T47D (cell line): ENCODE measurements at regions not wholly inside any gene's neighbourhood (a gene's known extent, or its start where the extent isn't known, plus 50 kb on each side); places are given as distances from the start of the nearest gene placed in this dataset.

ENCODE experiments used
- DNase-seq, 2 experiments: peaks; one replicate each; pipeline versions ENCODE4 v3.0.0 to v3.0.0-alpha.2; 2011 to 2012; ENCODE audit warnings: low read depth in 1 of 2, low spot score in 1 of 2
- JUND ChIP-seq: IDR thresholded peaks from 2 replicates; pipeline ENCODE4 v1.6.1; 2012; ENCODE audit warnings: low read depth
- in situ Hi-C: cut with HindIII; loops from 2 replicates; pipeline ENCODE4 v1.10.0; 2016; ENCODE audit warnings: low sequenced_read_pairs, low pct_unique_long_range_greater_than_20kb

DNA sequence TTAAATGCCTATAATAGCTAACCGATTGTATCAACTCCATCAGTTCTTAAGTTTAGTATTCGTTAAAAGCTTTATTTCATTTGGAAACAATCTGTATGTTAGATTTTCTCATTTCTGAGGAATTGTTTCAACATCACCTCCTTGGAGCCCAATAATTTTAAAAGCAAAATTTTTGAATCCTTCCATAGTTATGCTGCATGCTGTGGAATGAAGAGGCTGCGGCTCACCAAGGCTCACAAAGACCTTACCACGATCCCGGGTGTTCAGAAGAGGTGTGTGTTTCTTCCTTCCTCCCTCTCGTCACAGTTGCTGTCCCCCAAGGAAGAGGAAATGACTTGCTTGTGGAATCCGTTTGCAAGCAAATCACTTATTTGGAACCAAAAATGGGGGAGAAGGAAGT, 143.8 kb downstream of the FGF1 start:
- DNase-seq = no peak
- in situ Hi-C loops = loop anchor here (25.0 kb wide), 1 partner anchor 380 kb away; no protein-coding TSS in a partner anchor
- TF ChIP-seq JUND = no peak

DNA sequence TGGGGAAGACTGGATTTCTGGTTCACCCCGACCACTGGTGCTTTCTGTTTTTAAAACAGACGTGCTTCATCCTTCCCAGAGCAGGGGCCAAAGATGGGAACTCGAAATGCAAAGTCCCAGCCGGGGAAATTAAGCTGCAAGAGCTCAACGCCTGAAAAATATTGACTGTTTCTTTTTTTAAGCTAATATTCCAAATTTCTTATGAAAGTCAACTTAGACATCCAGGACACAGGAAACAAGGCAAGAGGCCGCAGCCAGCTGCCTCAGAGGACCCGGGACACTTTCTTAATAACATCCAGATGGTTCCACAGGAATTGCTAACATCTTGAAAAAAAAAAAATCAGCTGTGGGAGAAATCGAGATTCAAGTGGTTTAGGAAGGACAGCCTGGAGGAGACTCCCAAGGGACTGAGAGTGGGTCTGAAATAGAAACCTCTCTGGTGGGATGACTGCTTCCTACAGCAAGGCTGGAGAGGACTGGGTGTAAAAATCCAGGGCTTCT, 144.9 kb downstream of the FGF1 start:
- no peak for DNase-seq
- in situ Hi-C loops = loop anchor here (25.0 kb wide), 1 partner anchor 379 kb away; no protein-coding TSS in a partner anchor
- no peak for TF ChIP-seq JUND

DNA sequence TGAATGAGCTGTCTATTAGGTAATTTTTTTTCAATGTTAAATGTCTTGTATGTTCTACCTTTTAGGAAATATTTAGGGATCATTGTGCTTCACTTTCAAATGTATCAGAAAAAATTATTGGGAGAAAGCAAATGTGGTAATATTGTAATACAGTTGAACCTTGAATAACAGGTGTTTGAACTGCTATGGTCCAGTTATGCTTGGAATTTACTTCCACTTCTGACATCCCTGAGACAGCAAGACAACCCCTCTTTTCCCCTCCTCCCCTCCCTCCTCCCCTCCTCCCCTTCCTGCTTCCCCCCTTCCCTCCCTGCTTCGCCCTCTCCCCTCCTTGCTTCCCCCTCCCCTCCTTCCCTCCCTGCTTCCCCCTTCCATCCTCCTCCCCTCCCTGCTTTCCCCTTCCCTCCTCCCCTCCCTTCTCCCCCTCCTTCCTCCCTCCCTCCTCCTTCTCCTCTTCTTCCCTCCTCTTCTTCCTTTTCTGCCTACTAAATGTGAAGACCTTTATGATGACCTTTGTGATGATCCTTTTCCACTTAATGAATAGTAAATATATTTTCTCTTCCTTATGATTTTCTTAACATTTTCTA, 146.6 kb downstream of the FGF1 start:
- in situ Hi-C loops = loop anchor here (25.0 kb wide), 1 partner anchor 377 kb away; no protein-coding TSS in a partner anchor
- DNase-seq = no peak
- no peak for TF ChIP-seq JUND

DNA sequence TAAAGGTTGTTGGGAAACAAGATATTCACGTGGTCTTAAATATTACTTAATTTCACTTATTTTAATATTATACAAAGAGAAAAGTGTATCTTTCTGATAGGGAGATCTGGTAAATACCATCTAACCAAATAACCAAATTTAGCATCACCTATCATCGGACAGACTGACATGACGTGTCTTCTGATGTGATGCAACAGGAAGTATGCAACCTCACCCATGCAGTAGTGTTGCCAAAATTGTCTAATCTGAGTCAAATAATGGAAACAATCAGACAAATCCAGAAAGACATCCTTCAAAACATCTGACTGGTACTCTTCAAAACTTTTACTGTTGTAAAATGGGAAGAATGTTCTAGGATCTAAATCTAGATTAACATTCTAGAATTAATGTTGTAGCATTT, 148.0 kb downstream of the FGF1 start:
- in situ Hi-C loops = loop anchor here (25.0 kb wide), 1 partner anchor 376 kb away; no protein-coding TSS in a partner anchor
- no peak for TF ChIP-seq JUND
- no peak for DNase-seq

DNA sequence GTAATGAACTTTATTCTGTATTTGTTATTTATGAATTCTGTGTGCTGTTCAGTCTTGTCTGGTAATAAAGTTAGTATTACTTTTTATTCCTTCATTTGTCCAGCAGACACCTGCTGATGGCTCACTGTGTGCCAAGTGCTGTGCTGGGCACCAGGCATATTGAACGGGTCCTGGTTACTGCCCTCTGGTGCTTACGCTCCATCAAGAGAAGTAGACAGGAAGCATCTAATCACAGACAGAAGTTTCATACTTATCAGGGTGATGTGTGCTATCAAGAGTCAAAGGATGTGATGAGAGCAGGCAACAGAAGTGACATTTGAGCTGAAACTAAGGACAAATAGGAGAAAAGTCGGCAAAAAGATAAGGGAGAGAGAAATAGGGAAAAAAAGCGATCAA, 153.1 kb downstream of the FGF1 start:
- no peak for TF ChIP-seq JUND

DNA sequence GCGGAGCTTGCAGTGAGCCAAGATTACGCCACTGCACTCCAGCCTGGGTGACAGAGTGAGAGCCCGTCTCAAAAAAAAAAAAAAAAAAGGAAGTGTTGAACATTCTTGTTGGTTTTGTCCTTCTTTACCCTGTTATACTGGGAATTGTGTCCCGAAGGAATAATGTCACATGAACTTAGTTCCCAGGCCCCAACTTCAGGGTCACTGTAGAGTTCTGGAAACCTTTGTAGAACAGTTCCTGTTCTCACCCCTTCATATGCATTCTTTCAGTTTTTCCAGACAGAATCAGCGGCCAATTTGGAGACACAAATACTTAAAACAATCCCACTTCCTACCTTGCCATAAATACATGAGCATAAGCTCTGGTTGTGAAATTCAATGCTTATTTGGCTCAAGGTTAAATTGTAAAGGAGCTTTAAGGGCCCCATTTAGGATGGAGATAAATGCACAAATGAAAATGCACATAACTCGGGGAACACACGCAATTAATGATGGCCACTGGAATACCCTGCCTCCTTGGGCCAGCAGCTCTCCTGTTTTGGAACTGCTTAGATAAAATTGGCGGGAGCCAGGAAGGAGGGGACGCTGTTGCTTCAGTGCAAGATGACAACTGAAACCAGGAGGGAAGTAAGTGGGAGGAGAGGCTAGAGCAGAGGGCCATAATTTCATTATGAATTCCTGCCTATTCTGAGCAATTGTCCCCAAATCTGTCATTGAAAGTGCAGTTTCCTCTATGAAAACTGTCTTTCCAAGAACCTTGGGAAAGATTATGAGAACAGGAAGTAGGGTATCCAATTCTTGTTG, 153.7 kb downstream of the FGF1 start:
- DNase-seq = no peak
- in situ Hi-C loops = loop anchor here (25.0 kb wide), 1 partner anchor 370 kb away; no protein-coding TSS in a partner anchor
- TF ChIP-seq JUND = no peak

More for the DNA sequence above, 153.1 kb downstream of the FGF1 start:
- DNase-seq = no peak
- in situ Hi-C loops = loop anchor here (25.0 kb wide), 1 partner anchor 370 kb away; no protein-coding TSS in a partner anchor

DNA sequence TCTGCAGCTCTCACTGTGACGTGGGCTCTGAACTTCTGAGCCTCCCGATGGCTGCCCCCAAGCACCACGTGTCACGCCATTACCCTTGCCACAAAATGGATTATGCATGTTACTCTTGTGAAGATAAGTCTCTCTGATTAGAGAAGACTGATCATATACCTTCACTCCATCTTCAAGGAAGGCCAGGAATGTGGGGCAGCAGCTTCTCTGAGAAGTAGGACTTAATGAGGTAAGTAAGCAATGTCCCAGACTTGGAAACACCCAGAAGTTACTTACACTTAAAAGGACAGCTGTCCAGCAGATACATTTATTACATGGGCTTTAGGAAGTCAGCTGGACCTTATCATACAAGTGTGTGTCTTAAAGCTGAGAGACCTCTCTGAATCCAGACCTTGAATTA, 155.0 kb downstream of the FGF1 start:
- in situ Hi-C loops = loop anchor here (25.0 kb wide), 1 partner anchor 369 kb away; no protein-coding TSS in a partner anchor

DNA sequence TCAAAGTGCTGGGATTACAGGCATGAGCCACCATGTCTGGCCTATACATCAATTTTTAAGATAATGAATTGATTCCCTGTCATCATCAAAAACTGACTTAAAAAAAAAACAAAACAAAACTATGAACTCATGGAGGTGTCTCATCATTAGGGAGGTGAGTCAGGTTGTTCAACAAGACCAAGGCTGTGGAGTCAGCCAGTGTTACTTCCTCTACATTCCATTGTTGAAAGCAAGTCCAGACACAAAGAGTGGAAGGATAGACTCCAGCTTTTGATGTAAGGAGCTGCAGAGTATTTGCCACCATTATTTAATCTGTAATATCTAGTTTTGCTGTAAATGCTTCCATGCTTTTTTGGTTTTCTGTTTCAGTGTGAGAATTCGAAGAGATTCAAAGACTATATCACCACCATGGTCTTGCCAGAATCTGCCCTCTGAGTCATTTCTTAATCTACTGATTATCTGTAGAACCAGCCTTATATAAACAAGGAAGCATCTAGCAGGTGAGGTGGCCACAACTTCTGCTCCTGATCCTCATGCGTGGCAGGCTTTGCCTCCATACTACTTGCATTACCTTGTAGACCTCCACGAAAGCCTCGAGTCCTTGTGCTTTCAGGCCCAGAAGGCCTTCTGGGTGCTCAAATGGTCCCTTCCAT, 156.1 kb downstream of the FGF1 start:
- TF ChIP-seq JUND = no peak
- in situ Hi-C loops = loop anchor here (25.0 kb wide), 1 partner anchor 367 kb away; no protein-coding TSS in a partner anchor
- no peak for DNase-seq

More for the DNA sequence above, 155.0 kb downstream of the FGF1 start:
- no peak for DNase-seq
- no peak for TF ChIP-seq JUND

DNA sequence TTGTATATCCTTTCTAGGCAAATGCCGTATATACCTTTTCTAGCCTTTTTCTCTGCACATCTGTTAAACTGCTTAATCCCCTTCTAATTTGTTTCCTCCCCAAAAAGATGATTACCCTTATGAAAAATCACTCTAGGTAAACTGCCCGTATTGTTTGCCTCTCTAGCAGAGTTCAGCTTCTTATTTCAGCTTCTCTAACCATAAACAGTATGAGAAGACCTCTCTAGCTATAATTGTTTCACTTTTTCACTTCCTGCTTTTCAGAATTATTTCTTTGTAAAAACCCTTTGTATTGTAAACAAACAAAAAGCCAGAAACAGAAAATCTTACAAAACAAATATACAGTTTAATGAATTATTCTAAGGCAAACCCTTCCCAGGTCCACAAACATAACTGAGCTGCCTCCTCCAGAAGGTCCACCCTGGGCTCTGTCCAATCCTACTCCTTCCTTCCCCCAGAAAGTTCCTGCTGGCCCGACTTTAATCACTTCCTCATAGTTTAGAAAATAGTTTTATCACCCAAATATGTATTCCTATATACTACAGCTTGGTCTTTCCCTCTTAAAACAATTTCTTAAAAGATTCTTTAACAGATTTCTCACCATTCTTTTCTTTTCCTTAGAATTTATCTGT, 158.1 kb downstream of the FGF1 start:
- TF ChIP-seq JUND = no peak
- in situ Hi-C loops = loop anchor here (25.0 kb wide), 1 partner anchor 365 kb away; no protein-coding TSS in a partner anchor
- no peak for DNase-seq

DNA sequence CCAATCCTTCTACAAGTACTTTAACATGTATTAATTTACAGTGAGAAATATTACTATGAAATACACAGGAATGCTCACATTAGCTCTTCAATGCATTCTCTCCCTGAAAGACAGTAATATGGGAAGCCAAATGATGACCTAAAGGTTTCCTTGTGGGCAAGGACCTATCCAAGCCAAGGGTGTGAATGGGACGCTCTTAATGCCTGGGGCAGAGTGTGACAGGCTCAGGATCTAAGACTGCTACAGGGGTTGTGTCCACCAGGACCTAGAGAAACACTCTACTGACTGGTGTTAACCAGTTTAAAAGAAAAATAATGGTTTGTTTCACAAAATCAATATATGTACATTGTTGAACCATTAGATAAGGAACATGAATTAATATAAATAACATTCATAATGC, 158.7 kb downstream of the FGF1 start:
- TF ChIP-seq JUND = no peak
- in situ Hi-C loops = loop anchor here (25.0 kb wide), 1 partner anchor 365 kb away; no protein-coding TSS in a partner anchor
- no peak for DNase-seq

DNA sequence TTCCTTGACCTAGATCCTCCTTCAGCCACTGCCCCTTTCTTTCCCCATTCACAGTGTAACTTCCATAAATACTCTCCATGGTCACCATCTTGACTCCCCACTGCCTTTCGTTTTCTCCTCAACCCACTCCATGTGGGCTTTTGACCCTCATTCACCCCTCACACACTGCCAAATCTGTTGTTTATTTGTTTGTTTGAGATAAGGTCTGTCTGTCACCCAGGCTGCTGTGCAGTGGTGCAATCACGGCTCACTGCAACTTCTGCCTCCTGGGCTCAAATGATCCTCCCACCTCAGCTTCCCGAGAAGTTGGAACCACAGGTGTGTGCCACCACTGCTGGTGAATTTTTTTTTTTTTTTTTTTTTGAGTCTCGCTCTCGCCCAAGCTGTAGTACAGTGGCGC, 162.9 kb downstream of the FGF1 start:
- in situ Hi-C loops = no loop called here
- TF ChIP-seq JUND = no peak
- no peak for DNase-seq

DNA sequence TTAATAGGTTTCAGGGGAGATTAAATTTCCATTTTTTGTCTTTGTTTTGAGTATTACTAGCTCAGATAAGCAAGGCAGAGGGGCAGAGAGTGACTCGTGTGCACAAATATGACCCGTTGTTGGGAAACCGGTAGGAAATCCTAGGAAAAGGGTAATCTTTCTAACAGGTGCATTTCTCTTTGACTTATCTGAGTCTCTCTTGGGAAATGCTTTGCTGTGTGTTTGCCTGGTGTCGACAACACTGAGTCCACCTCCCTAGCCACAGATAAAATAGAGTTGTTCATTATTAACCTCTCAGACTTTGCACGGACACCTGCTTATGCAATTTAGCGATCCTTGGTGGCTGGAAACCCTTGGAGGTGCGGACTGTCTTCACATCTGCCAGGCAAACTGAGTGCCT, 164.2 kb downstream of the FGF1 start:
- in situ Hi-C loops = no loop called here
- DNase-seq = no peak
- TF ChIP-seq JUND = no peak
